Activated CD4-positive, alpha-beta T cell treated with anti-CD3 and anti-CD28 coated beads, Interleukin-10, Interleukin-2, amounts not matched to agents 100 ng/mL and 50 ng/mL, durations not matched to agents 16 hours and 8 hours (primary cell): ENCODE measurements at regions not wholly inside any gene's neighbourhood (a gene's known extent, or its start where the extent isn't known, plus 50 kb on each side); places are given as distances from the start of the nearest gene placed in this dataset.
"Not testable (repeated sequence)": the region's sequence is repeated elsewhere in the genome, so short reads cannot be mapped to it uniquely, and the experiment has no call there.

Source experiments
- DNase-seq: peaks from one replicate; pipeline ENCODE4 v3.0.0-alpha.2; 2020

DNA sequence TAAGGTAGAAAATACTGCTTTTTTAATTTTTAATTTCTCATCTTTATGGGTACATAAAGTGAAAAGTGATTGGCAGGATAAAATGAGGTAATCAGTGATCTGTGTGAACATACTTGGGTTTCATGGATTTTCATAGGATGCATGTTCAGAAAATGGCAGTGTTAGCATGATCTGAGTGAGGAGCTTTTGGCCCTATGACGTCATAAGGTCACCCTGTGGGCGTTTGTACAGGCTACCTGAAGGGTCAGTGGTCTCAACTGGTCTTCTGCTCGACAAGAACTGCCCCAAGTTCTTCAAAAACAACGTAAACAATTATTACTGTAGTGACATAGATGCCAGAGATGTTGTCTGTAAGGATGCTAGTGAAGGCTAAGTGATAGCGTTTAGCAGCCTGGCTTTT is 124.5 kb upstream of the OSTN start:
- DNase-seq: no peak

DNA sequence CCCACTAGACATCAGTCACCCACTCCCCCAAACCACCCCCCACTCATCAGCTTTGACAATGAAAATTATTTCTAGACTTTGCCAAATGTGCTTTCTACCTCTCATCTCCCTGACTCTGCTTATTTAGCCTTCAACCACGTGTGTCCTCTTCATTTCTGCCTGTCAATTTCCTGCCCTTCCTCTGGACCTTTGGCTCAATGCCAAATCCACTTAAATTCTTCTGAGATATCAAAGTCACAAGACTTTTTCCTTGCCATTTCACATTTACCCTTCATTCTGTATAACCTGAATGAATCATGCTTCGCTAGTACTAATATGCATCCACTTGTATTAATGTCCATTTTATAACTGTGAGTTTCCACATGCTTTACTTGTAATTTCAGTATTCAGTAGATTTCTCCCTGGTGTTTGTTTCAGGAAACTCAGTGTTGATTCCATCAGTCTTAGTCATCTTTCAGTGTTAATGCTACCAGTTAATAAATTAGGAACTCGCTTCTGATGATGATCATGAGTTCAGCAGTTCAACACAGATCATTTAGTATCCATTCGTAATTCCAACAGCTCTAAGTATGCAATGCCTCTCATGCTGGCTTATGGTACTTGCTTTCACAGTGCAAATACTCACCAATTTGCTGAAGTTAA is 128.2 kb upstream of the OSTN start:
- DNase-seq: no peak

DNA sequence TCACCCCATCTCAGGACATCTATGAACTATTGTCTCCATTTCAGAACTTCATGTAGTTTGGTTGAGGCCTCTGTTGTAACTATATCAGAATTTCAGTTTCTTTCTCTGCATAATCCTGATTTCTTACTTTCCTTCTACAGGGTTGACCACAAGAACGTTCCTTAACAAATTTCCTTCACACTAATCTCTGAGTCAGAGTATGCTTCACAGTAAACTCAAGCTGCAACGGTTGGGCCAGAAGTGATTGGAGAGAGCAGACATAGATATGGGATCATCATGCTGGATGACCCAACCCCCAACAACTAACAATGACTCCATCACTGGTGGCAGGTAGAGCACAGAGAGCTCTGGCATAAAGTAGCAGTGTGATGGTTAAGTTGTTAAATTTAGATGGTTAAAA is 128.8 kb upstream of the OSTN start:
- no peak for DNase-seq

DNA sequence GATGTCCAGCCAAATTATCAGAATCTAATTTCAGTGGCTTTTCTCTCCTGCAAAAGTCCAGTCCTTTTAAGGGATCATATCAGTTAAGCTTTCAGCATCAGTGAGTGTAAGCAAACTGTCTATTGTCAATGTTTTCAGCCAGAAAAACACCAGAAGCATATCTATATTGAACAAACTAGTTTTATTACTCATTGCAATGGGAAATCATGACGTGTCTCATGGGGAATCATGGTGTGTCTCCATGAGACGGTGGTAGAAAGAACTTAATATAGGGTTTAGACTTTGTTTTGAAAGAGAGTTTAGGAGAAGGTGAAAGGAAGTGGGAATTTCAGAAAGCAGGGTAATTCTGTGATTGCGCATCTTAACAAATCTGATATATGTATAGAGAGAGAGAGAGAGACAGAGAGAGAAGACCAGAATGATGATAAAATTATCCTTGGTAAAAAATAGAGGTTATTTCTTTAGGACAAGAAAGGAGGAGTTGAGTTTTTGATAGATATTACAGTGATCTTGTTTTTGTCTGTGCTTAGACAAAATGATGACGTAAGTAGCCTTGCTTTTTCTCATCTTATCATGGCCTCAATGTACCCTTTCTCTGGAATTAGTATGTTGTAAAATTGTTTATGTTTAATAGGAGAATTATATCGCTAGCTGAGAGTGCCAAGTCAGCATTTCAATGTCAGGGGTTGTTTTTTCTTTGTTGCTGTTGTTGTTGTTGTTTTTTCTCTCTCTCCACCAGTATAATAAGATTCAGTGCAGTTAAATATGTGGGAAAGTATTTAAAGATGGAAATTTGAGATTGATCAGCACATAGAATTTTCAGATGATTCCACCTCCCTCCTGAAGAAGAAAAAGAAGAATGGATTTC is 129.9 kb upstream of the OSTN start:
- DNase-seq: no peak

DNA sequence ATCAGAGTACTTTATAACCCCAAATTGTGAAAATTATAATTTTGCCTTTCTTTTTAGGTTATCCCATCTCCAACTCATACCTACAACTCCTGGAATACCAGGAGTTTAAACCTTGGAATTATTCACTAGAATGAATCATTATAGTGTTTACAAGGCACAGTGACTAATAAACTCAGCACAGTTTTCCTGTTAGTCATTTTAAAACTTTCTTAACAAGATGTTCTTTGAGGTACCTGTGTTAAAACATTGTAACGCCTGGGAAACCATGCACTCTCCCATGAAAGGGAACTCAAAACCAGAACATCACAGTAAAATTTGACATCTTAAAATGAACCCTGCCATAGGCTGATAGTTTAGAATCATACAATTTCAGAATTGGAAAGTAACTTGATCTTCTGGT is 132.4 kb upstream of the OSTN start:
- no peak for DNase-seq

DNA sequence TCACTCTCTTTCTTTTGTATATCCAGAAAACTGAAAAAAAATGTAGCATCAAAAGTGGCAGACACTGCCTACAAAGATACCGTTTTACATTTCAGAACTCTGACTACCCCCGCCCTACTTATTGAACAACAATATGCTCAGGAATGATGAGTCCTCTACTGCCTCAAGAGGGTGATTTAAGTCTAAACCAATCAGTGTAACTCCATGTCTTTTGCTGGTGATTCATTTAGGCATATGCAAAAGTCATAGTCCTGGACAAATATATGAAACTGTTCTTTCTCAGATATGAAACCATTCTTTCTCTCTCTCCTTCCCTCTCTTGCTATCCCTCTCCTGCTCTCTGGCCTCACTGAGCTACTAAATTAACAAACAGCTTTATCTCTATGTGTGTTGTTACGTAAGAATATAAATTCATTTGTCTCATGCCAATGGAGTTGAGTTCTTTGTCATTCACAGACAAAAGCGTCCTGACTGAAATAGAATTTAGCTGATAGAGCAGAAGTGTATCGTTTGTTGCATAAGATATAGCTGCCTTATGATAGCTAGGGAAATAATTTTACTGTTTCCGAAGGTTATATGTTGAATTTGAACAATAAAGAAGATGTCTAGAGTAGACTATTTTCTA is 133.7 kb upstream of the OSTN start:
- no peak for DNase-seq

DNA sequence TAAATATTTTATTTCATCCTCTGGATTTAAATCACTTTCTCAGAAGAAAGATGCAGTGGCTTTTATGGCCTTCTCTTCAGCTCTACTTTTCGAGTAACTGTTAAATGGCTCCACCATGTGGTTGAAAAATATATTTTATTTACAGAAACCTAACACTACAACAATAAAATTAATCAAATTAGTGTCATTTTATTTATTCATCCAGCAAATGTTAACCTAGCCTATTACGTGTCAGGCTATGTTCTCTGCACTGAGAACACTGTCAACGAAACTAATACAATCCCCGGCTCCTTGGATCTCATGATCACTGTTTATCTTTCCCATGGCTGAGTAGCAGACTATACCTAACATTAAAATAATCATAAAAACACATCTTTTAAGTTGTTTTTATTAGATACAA is 148.0 kb upstream of the OSTN start:
- peak; percentile 22 for DNase-seq

DNA sequence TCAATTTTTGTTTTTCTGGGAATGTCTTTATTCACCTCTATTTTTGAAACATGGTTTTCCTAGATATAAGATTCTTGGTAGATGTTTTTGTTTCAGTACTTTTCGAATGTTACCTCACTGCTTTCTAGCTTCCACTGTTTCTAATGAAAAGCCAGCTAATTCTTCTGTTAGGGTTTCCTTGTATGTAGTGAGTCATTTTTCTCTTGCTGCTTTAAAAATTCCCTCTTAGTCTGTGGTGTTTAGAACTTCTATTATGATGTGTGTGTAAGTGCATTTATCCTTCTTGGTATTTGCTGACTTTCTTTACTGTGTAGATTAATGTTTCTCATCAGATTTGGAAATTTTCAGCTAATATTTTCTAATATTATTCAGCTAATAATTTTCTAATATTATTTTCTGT is 151.1 kb upstream of the OSTN start:
- no peak for DNase-seq

DNA sequence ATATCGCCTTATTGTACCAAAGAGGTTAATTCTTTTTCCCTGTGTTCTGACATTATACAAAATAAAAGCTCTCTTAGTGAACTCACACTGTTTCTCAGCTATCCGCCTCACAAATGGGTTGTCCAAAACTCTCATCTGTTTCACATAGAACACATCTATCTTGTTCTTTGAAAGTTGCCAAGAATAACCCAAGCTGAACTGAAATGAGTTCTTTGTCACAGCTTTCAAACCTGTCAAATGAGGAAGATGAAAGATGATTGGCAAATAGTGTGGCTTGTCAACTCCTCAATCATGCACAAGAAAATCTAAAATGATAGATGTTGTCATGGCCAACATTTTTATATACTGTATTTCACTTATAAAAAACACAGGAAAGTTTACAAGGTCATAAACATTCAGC is 168.1 kb upstream of the OSTN start:
- DNase-seq: no peak

DNA sequence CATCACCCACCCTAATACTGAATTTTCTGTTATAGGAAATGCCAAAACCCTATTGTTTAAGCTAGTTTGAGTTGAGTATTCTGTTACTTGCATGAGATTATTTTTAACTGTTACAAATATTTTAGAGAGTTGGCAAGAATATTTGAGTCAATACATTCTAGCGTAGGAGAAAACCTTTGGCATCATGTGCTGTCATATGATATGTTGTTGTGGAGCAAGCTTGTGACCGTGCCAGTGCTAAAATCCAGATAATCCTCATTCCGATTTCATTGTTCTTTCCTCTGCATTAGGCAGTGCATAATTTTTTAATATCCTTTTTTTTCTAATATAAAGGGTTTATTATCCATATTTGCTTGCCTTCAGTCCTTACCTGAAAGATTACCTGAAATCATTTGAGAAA is 168.0 kb upstream of the GMNC start:
- no peak for DNase-seq

DNA sequence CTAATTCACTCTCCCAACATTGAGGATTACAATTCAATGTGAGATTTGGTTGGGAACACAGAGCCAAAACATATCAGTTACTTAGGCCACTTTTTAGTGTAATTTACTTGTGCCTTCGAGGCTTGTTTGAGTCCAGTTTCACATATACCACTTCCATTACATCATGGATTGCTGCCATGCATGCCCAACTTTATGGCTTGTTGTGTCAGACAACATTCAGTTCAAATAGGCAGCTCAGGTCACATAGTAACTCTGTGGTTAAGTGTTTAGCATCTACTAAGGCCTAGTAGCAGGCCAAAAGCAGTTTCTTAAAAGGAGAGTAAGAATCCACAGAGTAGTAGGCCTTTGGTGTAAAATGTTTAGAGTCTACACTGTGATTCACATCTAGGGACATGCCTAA is 164.3 kb upstream of the GMNC start:
- DNase-seq: no peak

DNA sequence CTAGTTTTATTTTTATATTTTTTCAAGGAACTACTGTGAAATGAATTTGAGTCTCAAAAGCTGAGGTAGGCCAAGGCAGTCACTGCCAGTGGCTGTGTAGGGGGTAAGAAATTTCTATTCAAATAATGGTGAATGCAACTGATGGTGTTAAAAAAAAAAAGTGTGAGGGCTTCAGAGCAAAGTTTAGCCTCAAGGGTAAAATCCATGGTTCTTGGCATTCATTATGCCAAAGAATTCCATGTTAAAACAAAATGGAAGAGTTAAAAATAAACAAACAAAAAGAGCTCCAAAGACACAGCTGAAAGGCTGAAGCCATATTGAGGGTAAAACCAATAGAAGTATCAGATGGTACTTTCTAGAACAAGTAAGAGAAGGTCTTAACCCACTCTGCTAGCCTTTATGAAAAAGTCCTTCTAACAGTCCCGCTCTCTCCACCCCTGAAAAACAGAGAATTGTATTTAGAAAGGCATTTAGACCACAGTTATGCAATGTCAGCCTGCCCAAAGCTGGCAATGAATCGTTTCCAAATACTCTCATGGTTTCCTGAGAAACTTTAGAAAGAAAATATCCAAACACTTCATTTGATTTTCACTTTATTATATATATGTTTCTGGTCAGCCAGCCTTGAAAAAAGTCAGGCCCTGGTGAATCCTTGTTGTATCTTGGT is 158.4 kb upstream of the GMNC start:
- DNase-seq: no peak

DNA sequence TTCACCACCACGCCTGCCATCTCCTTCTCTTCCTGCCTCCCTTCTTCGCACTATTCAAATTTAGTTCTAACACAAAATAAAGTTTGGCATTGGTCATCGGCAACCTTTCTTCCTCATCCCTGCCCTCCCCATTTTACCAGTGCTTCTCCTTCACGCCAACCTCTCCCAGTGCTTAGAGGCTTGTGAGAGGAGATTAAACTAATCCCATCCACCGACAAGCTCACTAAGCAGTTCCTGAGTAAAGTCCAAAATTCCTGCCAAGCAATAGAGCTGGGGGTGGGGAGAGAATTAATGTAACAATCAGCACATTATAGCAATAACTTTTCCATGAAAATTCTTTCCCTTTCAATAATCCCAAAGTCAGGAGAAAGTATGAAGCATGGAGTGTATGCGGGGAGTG is 157.4 kb upstream of the GMNC start:
- no peak for DNase-seq

DNA sequence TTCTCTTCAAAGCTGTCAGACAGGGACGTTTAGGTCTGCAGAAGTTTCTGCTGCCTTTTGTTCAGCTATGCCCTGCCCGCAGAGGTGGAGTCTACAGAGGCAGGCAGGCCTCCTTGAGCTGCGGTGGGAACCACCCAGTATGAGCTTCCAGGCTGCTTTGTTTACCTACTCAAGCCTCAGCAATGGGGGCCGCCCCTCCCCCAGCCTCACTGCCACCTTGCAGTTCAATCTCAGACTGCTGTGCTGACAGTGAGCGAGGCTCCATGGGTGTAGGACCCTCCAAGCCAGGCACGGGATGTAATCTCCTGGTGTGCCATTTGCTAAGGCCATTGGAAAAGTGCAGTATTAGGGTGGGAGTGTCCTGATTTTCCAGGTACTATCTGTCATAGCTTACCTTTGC is 153.5 kb upstream of the GMNC start:
- not testable (repeated sequence) for DNase-seq

DNA sequence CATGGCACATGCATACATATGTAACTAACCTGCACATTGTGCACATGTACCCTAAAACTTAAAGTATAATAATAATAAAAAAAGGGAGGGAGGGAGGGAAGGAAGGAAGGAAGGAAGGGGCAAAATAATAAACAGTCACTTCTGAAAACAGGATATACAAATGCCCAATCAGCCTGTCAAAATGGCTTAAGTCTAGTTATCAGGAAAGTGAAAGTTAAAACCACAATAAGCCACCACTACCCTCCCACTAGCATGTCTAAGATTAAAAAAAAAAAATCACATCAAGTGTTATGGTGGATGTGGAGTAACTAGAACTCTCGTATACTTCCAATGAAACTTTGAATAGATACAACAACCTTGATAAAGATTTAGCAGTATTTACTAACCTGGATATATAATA is 145.6 kb upstream of the GMNC start:
- DNase-seq: no peak

DNA sequence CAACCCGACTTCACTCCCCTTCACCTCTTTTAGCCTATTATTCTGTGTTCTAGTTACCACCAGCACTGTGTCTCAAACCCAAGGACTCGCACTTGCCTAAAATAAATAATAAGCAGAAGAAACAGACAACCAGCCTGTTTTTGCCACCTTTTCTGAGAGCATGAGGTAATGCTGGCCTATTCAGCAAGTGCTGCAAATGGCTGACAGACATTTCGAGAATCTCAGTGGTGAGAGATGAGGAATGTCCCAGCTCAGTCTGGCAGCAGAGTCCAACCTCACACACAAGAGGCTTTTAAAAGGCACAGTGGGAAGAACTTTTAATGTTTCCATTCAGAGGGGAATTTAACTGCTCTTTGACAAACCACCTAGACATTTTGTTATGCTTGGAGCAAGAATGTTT is 143.3 kb upstream of the GMNC start:
- DNase-seq: no peak

DNA sequence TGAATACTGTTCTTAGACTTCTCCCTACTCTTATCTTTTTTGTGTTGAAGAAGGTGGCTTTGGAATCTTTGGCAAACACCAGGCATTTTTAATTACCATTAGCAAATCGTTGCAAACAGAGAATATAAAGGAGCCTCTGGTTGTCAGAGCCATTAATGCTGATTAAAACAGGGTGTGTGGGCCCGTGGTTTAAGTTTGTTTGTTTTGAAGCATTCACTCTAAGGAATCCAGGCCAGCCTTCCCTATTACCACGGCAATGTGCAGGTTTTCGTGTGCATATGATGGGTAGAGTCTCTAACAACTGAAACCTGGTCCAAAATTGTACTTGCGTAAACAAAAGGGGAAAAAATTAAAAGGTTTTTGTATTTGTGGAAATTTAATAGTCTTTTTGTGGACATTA is 141.2 kb upstream of the GMNC start:
- DNase-seq: no peak

DNA sequence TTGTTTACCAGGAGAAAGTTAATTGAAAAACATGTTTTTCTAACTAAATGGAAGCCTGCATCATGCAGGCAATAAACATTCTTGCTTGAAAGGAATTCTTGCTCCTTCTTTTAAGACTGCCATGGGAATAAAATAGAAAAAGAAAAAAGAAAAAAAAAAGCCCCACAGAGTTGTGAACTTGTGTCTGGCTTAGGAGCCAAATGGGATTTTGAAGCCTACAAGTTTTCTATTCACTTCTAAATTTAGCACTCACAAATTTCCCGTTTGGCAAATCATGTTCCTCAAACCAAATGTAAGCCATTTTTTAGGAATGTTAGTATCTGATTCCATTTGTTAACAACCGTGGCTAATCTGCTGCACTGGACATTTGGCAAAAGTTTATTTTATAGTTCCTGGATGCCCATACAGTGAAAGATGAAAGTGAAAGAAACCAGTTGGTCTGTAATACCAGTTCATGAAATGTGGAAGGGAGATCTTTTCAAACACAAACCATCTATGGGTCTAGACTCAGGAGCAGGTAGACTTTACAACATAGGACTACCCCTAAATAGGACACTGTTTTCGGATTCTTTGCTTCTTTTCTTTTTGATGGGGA is 133.8 kb upstream of the GMNC start:
- DNase-seq: no peak

DNA sequence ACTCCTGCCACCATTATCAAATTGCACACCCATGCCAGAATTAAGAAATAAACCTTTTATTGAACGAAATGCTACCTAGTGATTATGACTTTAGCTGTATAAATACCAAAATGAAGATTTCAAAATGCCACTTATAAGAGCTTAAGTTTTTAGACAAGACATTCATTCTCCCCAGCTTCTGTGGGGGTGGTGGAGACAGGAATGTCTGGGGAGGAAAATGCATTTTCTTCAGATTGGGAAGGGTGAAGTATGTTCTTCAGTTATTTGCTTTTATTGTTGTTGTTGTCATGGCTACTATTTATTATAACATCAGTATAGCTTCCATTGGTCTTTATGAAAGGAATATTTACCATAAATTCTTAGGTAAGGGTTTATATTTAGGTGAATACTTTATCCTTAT is 132.7 kb upstream of the GMNC start:
- DNase-seq: no peak

DNA sequence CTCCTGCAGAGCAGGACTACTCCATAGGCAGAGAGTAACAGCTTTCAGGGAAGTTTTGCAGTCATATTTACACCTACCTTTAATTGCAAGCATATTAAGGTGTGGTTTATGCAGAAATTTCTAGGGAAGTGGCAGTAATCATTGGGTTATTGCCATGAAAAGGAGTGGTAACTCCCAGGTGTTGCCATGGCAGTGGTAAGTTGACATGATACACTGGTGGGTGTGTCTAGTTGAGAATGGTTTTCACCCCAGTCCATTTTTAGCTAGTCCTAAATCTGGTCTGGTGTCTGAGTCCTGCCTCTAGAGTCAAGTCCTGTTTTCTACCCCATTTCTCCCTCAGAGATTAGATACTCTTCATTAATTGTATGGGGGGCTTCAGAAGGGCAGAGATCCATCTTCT is 128.4 kb upstream of the GMNC start:
- no peak for DNase-seq

DNA sequence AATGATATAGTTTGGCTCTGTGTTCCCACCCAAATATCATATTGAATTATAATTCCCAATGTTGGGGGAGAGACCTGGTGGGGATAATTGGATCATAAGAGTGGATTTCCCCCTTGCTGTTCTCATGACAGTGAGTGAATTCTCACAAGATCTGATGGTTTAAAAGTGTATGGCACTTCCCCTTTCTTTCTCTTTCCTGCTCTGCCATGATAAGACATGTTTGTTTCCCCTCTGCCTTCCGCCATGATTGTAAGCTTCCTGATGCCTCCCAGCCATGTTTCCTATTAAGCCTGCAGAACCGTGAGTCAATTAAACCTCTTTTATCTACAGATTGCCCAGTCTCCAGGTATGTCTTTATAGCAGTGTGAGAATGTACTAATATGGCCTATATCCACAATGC is 126.7 kb upstream of the GMNC start:
- no peak for DNase-seq

DNA sequence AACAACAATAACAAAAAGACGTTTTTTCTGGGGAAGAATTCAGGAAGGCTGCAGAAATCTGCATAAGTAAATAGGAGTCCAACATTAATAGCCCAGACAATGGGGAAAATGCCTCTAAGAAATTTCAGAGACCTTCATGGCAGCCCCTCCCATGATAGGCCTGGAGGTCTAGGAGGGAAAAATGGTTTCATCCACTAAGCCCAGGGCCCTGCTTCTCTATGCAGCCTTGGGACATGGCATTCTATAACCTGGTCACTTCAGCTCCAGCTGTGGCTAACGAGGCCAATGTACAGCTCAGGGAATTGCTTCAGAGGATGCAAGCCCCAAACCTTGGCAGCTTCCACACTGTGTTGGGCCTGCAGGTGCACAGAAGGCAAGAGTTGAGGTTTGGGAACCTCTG is 125.6 kb upstream of the GMNC start:
- DNase-seq: no peak

DNA sequence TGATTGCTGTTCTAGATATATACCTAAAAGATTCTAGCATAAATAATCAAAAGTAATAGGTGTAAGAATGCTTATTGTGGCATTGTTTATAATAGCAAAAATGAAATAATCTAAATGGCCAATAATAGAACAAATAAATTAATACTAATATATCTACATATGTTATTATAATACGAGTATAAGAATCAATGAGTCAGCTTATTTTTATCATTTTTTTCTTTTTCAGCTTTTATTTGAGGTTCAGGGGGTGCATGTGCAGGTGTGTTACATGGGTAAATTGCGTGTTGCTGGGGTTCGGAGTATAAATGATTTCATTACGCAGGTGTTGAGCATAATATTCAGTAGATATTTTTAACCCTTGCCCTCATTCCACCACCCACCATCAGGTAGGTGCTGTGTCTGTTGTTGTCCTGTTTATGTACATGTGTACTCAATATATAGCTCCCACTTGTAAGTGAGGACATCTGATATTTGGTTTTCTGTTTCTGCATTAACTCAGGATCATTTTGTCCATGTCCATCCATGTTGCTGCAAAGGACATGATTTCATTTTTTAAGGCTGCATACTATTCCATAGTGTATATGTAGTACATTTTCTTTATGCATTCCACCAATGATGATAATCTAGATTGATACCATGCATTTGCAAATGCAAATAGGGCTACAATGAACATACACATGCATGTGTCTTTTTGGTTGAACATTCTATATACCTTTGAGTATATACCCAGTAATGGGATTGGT is 122.2 kb upstream of the GMNC start:
- DNase-seq: no peak
